GM21515 (cell line): ENCODE measurements at regions not wholly inside any gene's neighbourhood (a gene's known extent, or its start where the extent isn't known, plus 50 kb on each side); places are given as distances from the start of the nearest gene placed in this dataset.
"Not testable (repeated sequence)": the region's sequence is repeated elsewhere in the genome, so short reads cannot be mapped to it uniquely, and the experiment has no call there.

Experiments used
- ATAC-seq: cut with Tn5 transposase; IDR thresholded peaks from one replicate; pipeline ENCODE4 v1.9.1; 2021; ENCODE audit not compliant: unreplicated experiment

- ATAC-seq = no peak
Measured at GRCh38 chr3:23113455-23114171, 89.5 kb upstream of the UBE2E2 start.

DNA sequence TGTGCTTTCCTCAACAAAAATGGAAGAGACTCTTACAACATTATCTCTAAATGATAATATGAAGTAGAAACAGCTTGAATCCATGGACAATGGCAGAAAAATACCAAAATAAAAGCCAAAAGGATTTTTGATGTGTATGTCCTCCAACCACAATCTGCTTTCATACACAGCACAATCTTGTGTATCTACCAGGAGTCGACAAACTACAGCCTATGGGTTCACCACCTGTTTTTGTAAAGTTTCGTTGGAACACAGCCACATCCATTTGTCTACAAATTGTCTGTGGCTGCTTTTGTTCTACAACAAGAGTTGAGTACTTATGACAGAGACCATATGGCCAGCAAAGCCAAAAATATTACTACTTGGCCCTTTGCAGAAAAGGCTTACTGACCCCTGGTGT, 88.7 kb upstream of the UBE2E2 start:
- ATAC-seq = no peak

GRCh38 chr3:23115171-23115877, 87.8 kb upstream of the UBE2E2 start:
- no peak for ATAC-seq

- no peak for ATAC-seq
Measured at GRCh38 chr3:23116081-23116837, 86.9 kb upstream of the UBE2E2 start.

DNA sequence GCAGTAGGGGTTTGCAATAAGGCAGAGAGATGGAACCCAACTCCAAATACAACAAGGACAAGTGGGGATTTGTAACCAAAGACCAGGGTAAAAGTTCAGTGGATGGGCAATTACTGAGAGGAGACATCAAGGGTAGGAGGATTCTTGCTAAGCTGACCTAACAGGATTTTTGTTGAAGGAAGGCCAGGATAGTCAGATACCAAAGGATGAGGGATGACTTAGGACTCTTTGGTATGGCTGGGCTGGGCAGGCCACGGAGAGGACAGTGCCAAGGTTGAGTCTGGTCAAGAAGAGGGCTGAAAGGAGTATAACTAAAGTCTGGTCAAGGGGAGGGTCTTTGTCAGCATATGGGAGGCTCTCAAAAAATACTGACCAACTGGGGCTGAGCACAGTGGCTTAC, 85.3 kb upstream of the UBE2E2 start:
- ATAC-seq = no peak

- ATAC-seq = no peak
Measured at GRCh38 chr3:23127196-23127595, 75.9 kb upstream of the UBE2E2 start.

DNA sequence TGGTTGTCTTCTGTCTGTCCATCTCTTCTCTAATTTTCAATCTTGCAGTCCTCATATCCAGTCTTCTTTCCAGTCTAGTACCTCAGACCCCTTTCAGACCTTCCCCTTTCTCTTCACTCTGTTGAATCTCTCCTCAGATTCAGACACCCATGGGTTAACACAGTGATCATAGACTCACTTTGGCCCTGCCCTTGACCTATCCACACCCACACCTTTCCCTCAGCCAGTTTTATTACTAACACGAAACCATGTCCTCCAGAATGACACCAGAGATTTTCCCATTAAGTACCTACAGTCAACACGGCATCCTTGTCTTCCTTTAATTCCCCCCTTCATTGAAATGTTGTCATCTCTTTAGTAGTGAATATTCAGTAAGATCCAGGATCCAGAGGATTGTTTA, 74.5 kb upstream of the UBE2E2 start:
- no peak for ATAC-seq

DNA sequence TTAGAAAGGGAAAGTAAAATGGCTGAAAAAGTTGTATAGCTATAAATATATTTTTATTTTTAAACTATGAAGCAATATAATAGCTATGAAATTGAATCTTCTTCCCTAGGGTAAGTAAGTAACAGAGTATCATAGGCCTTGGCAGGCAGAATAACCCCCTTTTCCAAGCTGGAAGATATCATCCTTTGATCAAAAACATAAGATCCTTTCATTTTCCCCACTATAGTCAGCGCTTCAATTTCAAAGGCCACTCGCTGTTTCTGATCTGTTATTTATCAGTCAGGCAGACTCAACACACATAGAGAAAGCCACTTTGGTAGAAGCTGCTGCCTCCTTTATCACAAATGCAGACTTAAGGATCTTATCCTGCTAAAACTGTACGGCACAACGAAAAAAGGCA, 74.0 kb upstream of the UBE2E2 start:
- ATAC-seq = no peak

- ATAC-seq = no peak
Measured at GRCh38 chr3:23129817-23130216, 73.3 kb upstream of the UBE2E2 start.

DNA sequence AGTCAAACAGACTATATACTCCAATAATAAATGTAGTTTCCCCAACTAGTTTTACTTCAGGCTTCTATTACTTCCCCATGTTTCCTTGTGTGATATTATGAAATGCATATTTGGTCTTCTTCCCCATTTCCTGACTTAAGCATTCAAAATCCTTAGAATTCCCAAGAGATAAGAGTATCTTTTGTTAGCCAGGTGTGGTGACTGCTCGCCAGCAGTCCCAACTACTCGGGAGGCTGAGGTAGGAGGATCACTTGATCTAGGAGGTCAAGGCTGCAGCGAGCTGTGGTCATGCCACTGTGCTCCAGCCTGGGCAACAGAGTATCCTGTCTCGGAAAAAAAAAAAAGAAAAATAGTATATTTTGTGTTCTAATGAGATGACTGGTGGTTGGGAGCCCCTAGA, 72.7 kb upstream of the UBE2E2 start:
- no peak for ATAC-seq

DNA sequence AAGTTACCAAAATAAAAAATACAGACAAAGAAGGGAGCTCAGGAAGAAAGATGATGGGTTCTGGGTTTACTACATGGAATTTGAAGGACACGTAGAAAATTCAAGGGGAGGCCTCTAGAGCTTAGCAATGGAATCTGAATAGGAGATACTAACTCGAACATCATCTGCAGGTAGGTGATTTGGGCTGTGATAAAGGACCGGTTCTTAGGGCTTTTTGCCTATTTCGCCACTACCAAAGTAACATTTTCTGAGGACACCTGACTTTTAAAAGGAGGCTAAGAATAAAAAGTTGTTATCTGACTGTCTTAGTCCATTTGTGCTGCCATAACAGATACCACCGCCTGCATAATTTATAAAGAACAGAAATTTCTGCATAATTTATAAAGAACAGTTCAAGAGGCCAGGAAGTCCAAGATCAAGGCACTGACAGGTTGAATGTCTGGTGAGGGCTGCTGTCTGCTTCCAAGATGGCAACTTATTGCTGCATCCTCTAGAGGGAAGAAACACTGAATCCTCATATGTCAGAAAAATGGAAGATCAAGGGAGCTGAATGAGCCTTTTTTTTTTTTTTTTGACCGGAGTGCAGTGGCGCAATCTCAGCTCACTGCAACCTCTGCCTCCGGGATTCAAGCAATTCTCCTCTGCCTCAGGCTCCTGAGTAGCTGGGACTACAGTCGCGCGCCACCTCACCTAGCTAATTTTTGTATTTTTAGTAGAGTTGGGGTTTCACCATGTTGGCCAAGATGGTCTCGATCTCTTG, 67.9 kb upstream of the UBE2E2 start:
- ATAC-seq = no peak

DNA sequence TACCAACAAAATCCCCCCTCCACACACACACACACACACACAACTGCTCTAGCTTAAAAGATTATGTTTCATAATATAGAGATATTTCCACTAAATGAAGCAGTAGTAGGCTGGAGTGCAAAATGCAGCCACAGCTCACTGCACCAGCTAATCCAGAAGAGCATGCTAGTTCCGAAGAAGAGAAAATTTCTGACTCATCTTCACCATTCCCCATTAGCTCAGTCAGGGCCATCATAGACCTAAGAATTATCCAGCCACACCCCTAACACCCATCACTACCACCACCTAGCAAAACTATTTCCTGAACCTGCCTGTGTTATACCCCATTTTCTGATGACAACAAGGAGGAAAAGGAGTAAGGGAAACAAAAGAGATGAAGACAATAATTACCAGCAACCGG, 67.1 kb upstream of the UBE2E2 start:
- ATAC-seq = no peak

- not testable (repeated sequence) for ATAC-seq
Measured at GRCh38 chr3:23144051-23144450, 59.1 kb upstream of the UBE2E2 start.

DNA sequence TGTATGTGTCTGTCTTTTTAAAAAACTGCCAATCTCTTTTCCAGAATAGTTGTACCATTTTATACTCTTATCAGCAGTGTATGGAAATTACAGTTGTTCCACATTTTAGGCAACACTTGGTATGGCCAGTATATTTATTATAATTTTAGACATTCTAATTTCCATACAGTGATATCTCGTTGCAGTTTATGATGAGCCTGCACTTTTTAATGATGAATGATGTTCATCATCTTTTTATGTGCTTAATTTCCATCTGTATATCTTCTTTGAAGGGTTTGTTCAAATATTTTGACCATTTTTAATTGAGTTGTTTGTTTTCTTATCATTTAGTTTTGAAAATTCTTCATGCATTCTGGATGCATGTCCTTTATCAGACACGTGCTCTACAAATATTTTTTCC, 57.0 kb upstream of the UBE2E2 start:
- ATAC-seq = no peak

GRCh38 chr3:23152989-23153388, 50.1 kb upstream of the UBE2E2 start:
- ATAC-seq = no peak
